SU-DHL-6 (cell line): ENCODE measurements at regions not wholly inside any gene's neighbourhood (a gene's known extent, or its start where the extent isn't known, plus 50 kb on each side); places are given as distances from the start of the nearest gene placed in this dataset.

Experiments
- H2AFZ ChIP-seq: fragments of 200-600 bp; sonication (generic); 2 replicates; pipeline ENCODE4 v1.6.1; 2014; ENCODE audit warnings: low read depth, mild to moderate bottlenecking, moderate library complexity, mixed read lengths, antibody characterized with exemption, low read length; ENCODE audit not compliant: severe bottlenecking
- H3F3A ChIP-seq: fragments of 200-600 bp; shearing (Covaris generic); 2 replicates; pipeline ENCODE4 v1.6.0; 2016; ENCODE audit warnings: antibody characterized with exemption, mild to moderate bottlenecking; ENCODE audit not compliant: insufficient read depth
- H3K27ac ChIP-seq: fragments of 200-600 bp; sonication (generic); 2 replicates; pipeline ENCODE4 v1.5.1; 2016; ENCODE audit warnings: low read depth, mild to moderate bottlenecking, low read length, moderate library complexity, mixed read lengths
- H3K27me3 ChIP-seq: fragments of 200-600 bp; sonication (generic), shearing (Covaris generic); 2 replicates; pipeline ENCODE4 v1.6.0; 2014; ENCODE audit warnings: mild to moderate bottlenecking, low read length
- H3K36me3 ChIP-seq: fragments of 200-600 bp; sonication (generic); 2 replicates; pipeline ENCODE4 v1.6.1; 2014; ENCODE audit warnings: mild to moderate bottlenecking, low read length, mixed read lengths
- H3K4me2 ChIP-seq: fragments of 300-600, 200-600 bp; shearing (Covaris generic), sonication (generic); 2 replicates; pipeline ENCODE4 v1.6.0; 2014; ENCODE audit warnings: low read length, low read depth, mild to moderate bottlenecking; ENCODE audit not compliant: poor library complexity, severe bottlenecking
- H3K4me3 ChIP-seq: fragments of 200-600 bp; sonication (generic); 2 replicates; pipeline ENCODE4 v1.5.1; 2014; ENCODE audit warnings: antibody characterized with exemption, low read length, mild to moderate bottlenecking, mixed read lengths; ENCODE audit not compliant: insufficient read depth, poor library complexity, severe bottlenecking
- H3K79me2 ChIP-seq: fragments of 200-600 bp; sonication (generic); 2 replicates; pipeline ENCODE4 v1.6.1; 2014; ENCODE audit warnings: mild to moderate bottlenecking, low read length, moderate library complexity; ENCODE audit not compliant: insufficient read depth
- H3K9ac ChIP-seq: fragments of 200-600 bp; sonication (generic); 2 replicates; pipeline ENCODE4 v1.7.0; 2014; ENCODE audit warnings: mild to moderate bottlenecking, low read length
- H3K9me2 ChIP-seq: fragments of 200-600 bp; sonication (generic); replicated peaks from 2 replicates; pipeline ENCODE4 v1.6.1; 2014; ENCODE audit warnings: low read length; ENCODE audit not compliant: insufficient read depth
- H3K9me3 ChIP-seq: fragments of 200-600 bp; sonication (generic); 2 replicates; pipeline ENCODE4 v1.6.1; 2014; ENCODE audit warnings: low read length, mixed read lengths; ENCODE audit not compliant: insufficient read depth
- H4K20me1 ChIP-seq: fragments of 200-600 bp; sonication (generic); 2 replicates; pipeline ENCODE4 v1.6.1; 2014; ENCODE audit warnings: low read depth, mild to moderate bottlenecking, antibody characterized with exemption, low read length, moderate library complexity, mixed read lengths
- EZH2phosphoT487 ChIP-seq: fragments of 200-600 bp; sonication (generic), shearing (Covaris generic); conservative IDR thresholded peaks from 2 replicates; pipeline ENCODE4 v1.6.1; 2018; ENCODE audit warnings: mild to moderate bottlenecking, antibody characterized with exemption, low read length, moderate library complexity, mixed read lengths
- TF ChIP-seq, protein P1 (sequence below): fragments of 200-600 bp; sonication (generic); IDR thresholded peaks from one replicate; pipeline ENCODE4 v1.5.1; 2017; ENCODE audit warnings: antibody characterized with exemption, mild to moderate bottlenecking, low read length, moderate library complexity; ENCODE audit not compliant: insufficient read depth, poor library complexity, severe bottlenecking

DNA sequence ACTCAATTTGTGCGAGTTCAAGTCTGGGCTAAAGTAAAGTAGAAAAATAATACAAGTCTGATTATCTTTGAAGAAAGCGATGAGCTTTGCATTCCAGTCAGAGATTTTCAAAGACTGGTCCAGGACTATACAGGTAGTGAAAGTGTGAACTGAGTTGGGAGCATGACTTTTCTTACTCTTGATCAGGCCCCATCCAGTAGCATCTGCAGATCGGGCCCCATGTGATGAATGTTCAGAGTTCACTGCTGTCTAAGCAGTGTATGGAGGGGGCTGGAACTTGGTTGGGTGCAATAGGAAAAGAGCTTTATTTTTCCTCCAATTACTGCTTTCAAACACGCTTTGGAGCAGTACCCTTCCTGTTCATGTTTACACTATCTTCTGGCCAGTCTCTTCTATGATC lies 747.4 kb upstream of the ID2 start:
- no peaks in the 10 kb centered on the region for H3K9me2 ChIP-seq
- no peak overlapping the region for H3K4me2 ChIP-seq
- H4K20me1 ChIP-seq, result no peaks in the 10 kb centered on the region
- TF ChIP-seq, protein P1, sequence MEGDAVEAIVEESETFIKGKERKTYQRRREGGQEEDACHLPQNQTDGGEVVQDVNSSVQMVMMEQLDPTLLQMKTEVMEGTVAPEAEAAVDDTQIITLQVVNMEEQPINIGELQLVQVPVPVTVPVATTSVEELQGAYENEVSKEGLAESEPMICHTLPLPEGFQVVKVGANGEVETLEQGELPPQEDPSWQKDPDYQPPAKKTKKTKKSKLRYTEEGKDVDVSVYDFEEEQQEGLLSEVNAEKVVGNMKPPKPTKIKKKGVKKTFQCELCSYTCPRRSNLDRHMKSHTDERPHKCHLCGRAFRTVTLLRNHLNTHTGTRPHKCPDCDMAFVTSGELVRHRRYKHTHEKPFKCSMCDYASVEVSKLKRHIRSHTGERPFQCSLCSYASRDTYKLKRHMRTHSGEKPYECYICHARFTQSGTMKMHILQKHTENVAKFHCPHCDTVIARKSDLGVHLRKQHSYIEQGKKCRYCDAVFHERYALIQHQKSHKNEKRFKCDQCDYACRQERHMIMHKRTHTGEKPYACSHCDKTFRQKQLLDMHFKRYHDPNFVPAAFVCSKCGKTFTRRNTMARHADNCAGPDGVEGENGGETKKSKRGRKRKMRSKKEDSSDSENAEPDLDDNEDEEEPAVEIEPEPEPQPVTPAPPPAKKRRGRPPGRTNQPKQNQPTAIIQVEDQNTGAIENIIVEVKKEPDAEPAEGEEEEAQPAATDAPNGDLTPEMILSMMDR, result no peak
- TF ChIP-seq EZH2phosphoT487, result no peak
- H3K27me3 ChIP-seq, result no peaks in the 10 kb centered on the region
- H2AFZ ChIP-seq, result no peak overlapping the region
- no peaks in the 10 kb centered on the region for H3F3A ChIP-seq
- H3K4me3 ChIP-seq, result no peak overlapping the region
- no peak overlapping the region for H3K9ac ChIP-seq
- H3K27ac ChIP-seq, result no peak overlapping the region
- no peaks in the 10 kb centered on the region for H3K36me3 ChIP-seq
- no peaks in the 10 kb centered on the region for H3K79me2 ChIP-seq
- no peaks in the 10 kb centered on the region for H3K9me3 ChIP-seq

DNA sequence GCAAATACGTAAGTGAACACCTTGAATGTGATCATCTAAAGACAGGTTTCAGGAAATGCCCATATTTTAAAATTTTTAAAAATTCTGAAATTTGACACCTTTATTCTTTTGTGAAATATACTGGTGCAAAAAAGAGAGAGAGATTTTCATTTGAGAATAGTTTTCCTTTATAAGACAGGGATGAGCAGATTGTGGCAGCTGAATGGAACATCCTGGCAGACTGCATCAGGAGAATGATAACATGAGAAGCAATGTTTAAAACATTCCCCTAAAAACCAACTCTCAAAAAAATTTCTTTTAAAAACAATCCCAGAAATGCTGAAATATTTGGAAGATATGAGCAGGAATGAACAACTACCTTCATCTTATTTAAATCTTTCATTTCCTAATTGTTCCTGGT lies 744.8 kb upstream of the ID2 start:
- Histone ChIP-seq H3K9me2 (no peaks in the 10 kb centered on the region), H4K20me1 (no peaks in the 10 kb centered on the region), H2AFZ (no peak overlapping the region), H3K79me2 (no peaks in the 10 kb centered on the region), H3K9me3 (no peaks in the 10 kb centered on the region), H3K27ac (no peak overlapping the region), H3F3A (no peaks in the 10 kb centered on the region), H3K4me3 (no peak overlapping the region), H3K9ac (no peak overlapping the region), H3K4me2 (no peak overlapping the region), H3K36me3 (no peaks in the 10 kb centered on the region), H3K27me3 (no peaks in the 10 kb centered on the region)
- TF ChIP-seq, protein P1, result no peak
- no peak for TF ChIP-seq EZH2phosphoT487

DNA sequence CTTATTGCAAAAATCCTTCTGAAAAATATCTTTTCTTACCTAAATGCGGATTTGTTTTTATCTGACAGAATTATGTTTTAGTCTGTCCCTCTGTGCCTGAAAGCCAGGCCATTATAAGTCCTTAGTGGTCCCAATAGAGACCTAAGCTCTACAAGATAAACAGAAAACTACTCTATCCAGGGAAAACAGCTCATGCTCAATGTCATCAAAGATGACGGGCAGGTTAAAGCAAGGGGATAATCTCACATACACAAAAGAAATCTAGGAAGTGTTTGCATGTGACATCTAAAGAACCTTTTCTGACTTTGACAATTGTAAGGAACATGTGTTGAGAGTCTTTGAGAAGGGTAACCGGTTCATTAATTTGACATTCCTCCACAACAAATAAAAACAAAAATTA lies 741.1 kb upstream of the ID2 start:
- Histone ChIP-seq H3K4me3 (no peak overlapping the region), H3K36me3 (no peaks in the 10 kb centered on the region), H4K20me1 (no peaks in the 10 kb centered on the region), H3K27me3 (no peaks in the 10 kb centered on the region), H3F3A (no peaks in the 10 kb centered on the region), H3K4me2 (no peak overlapping the region), H2AFZ (no peak overlapping the region), H3K9ac (no peak overlapping the region), H3K79me2 (no peaks in the 10 kb centered on the region), H3K27ac (no peak overlapping the region), H3K9me3 (no peaks in the 10 kb centered on the region), H3K9me2 (no peaks in the 10 kb centered on the region)
- TF ChIP-seq, protein P1, result no peak
- TF ChIP-seq EZH2phosphoT487, result no peak

DNA sequence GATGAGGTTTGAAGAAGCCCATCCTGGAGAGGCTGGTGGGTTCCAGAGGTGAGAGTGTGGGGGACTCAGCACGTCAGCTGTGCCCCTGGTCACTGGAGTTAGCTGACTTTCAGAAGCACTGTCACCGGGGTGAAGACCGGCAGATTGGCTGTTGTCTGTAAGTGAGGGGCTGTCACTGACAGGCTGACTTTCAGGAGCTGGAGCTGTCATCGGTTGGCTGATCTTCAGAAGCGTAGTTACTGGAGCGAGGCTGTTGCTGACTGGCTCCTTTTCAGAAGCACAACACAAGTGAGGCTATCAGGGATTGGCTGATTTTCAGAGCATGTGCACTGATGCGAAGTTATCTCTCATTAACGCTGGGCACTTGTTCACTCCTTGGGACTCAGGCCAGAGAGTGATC lies 738.4 kb upstream of the ID2 start:
- Histone ChIP-seq H3K4me2 (no peak overlapping the region), H3K27ac (no peak overlapping the region), H3K27me3 (no peaks in the 10 kb centered on the region), H4K20me1 (no peaks in the 10 kb centered on the region), H3K4me3 (no peak overlapping the region), H3K9ac (no peak overlapping the region), H3K9me3 (no peaks in the 10 kb centered on the region), H2AFZ (no peak overlapping the region), H3K36me3 (no peaks in the 10 kb centered on the region), H3F3A (no peaks in the 10 kb centered on the region), H3K79me2 (no peaks in the 10 kb centered on the region), H3K9me2 (no peaks in the 10 kb centered on the region)
- TF ChIP-seq EZH2phosphoT487, result no peak
- TF ChIP-seq, protein P1, result no peak
